Left ventricle myocardium inferior (tissue), 1 donor: ENCODE measurements at regions not wholly inside any gene's neighbourhood (a gene's known extent, or its start where the extent isn't known, plus 50 kb on each side); places are given as distances from the start of the nearest gene placed in this dataset.

Experiments
- DNase-seq: peaks from one replicate; pipeline ENCODE4 v3.0.0-alpha.2; 2020
- H3K27ac ChIP-seq: fragments of 200-600 bp; replicated peaks from 2 replicates; pipeline ENCODE4 v1.8.0; 2021
- H3K27me3 ChIP-seq: fragments of 200-600 bp; 2 replicates; pipeline ENCODE4 v1.8.0; 2021; ENCODE audit warnings: low read depth
- H3K36me3 ChIP-seq: fragments of 200-600 bp; 2 replicates; pipeline ENCODE4 v1.8.0; 2021
- H3K4me1 ChIP-seq: fragments of 200-600 bp; 2 replicates; pipeline ENCODE4 v1.8.0; 2021
- H3K4me3 ChIP-seq: fragments of 200-600 bp; 2 replicates; pipeline ENCODE4 v1.8.0; 2021; ENCODE audit warnings: mild to moderate bottlenecking, moderate library complexity
- H3K9me3 ChIP-seq: fragments of 200-600 bp; replicated peaks from 2 replicates; pipeline ENCODE4 v1.8.0; 2021
- CTCF ChIP-seq: fragments of 200-600 bp; IDR thresholded peaks from 2 replicates; pipeline ENCODE4 v1.8.0; 2021; ENCODE audit warnings: antibody characterized with exemption, mild to moderate bottlenecking, borderline replicate concordance
- intact Hi-C: fragments of 100-400 bp; cut with micrococcal nuclease; formaldehyde crosslinking; loops from one replicate; pipeline ENCODE4 v1.11.0; 2022
- donor health status: DM: no; HTN: yes; CAD: no; lungs with severe emphysema.

- H3K9me3 ChIP-seq: peaks cover 40% of the 10 kb centered on the region
- H3K4me1 ChIP-seq: no peaks in the 10 kb centered on the region
- H3K27me3 ChIP-seq: no peaks in the 10 kb centered on the region
- H3K4me3 ChIP-seq: no peak overlapping the region
- H3K27ac ChIP-seq: peak overlapping the region; percentile 46
- TF ChIP-seq CTCF: no peak
- DNase-seq: no peak
- no peaks in the 10 kb centered on the region for H3K36me3 ChIP-seq
- intact Hi-C loops: no loop called here
Measured at GRCh38 chr1:65554829-65555228, 134.4 kb downstream of the LEPR start.

- Histone ChIP-seq H3K9me3 (peaks cover 16% of the 10 kb centered on the region), H3K27ac (no peak overlapping the region), H3K4me1 (no peaks in the 10 kb centered on the region), H3K4me3 (no peak overlapping the region), H3K36me3 (no peaks in the 10 kb centered on the region), H3K27me3 (no peaks in the 10 kb centered on the region)
- intact Hi-C loops: no loop called here
- TF ChIP-seq CTCF: no peak
- DNase-seq: no peak
Measured at GRCh38 chr1:65558215-65558614, 137.7 kb downstream of the LEPR start.

GRCh38 chr1:65564493-65564892 lies 144.0 kb downstream of the LEPR start:
- H3K36me3 ChIP-seq: peaks cover 10% of the 10 kb centered on the region
- H3K27me3 ChIP-seq: no peaks in the 10 kb centered on the region
- intact Hi-C loops: no loop called here
- H3K27ac ChIP-seq: no peak overlapping the region
- peaks cover 8% of the 10 kb centered on the region for H3K9me3 ChIP-seq
- no peak overlapping the region for H3K4me3 ChIP-seq
- TF ChIP-seq CTCF: no peak
- DNase-seq: no peak
- H3K4me1 ChIP-seq: no peaks in the 10 kb centered on the region

GRCh38 chr1:65568285-65568684 lies 147.8 kb downstream of the LEPR start:
- peaks cover 8% of the 10 kb centered on the region for H3K9me3 ChIP-seq
- intact Hi-C loops: no loop called here
- peaks cover 10% of the 10 kb centered on the region for H3K36me3 ChIP-seq
- no peak overlapping the region for H3K4me3 ChIP-seq
- H3K4me1 ChIP-seq: no peaks in the 10 kb centered on the region
- DNase-seq: no peak
- H3K27ac ChIP-seq: no peak overlapping the region
- no peak for TF ChIP-seq CTCF
- H3K27me3 ChIP-seq: no peaks in the 10 kb centered on the region

- TF ChIP-seq CTCF: no peak
- no peak overlapping the region for H3K27ac ChIP-seq
- H3K4me3 ChIP-seq: no peak overlapping the region
- DNase-seq: no peak
- intact Hi-C loops: no loop called here
- no peaks in the 10 kb centered on the region for H3K27me3 ChIP-seq
- peaks cover 8% of the 10 kb centered on the region for H3K9me3 ChIP-seq
- peaks cover 5% of the 10 kb centered on the region for H3K4me1 ChIP-seq
- peaks cover 6% of the 10 kb centered on the region for H3K36me3 ChIP-seq
Measured at GRCh38 chr1:65572701-65573421, 152.4 kb downstream of the LEPR start.
